ENCODE measurements at regions not wholly inside any gene's neighbourhood (a gene's known extent, or its start where the extent isn't known, plus 50 kb on each side); places are given as distances from the start of the nearest gene placed in this dataset.

GRCh38 chrX:125262836-125263235, 56.8 kb upstream of the TEX13C start:
- Mint-ChIP-seq H3K27ac (ENCODE audit: unreplicated experiment) (no peak overlapping the region), H3K4me1 (no peaks in the 10 kb centered on the region), H3K4me3 (no peak overlapping the region), H3K27me3 (ENCODE audit: low read depth) (no peaks in the 10 kb centered on the region), H3K36me3 (ENCODE audit: low read depth) (peaks cover 5% of the 10 kb centered on the region), H3K9me3 (peaks cover 9% of the 10 kb centered on the region)
- no peak for DNase-seq (ENCODE audit: low read depth, low spot score)
- no peak for TF ChIP-seq CTCF (conservative IDR thresholded peaks at IDR 0.05)

GRCh38 chrX:125266153-125266660, 53.5 kb upstream of the TEX13C start:
- H3K4me1 Mint-ChIP-seq: no peaks in the 10 kb centered on the region
- no peak overlapping the region for H3K27ac Mint-ChIP-seq (ENCODE audit: unreplicated experiment)
- H3K9me3 Mint-ChIP-seq: peaks cover 9% of the 10 kb centered on the region
- peaks cover 5% of the 10 kb centered on the region for H3K36me3 Mint-ChIP-seq (ENCODE audit: low read depth)
- no peaks in the 10 kb centered on the region for H3K27me3 Mint-ChIP-seq (ENCODE audit: low read depth)
- no peak for DNase-seq (ENCODE audit: low read depth, low spot score)
- H3K4me3 Mint-ChIP-seq: no peak overlapping the region
- no peak for TF ChIP-seq CTCF (conservative IDR thresholded peaks at IDR 0.05)

All from neural crest cell (in vitro differentiated cells).